ENCODE measurements at regions not wholly inside any gene's neighbourhood (a gene's known extent, or its start where the extent isn't known, plus 50 kb on each side); places are given as distances from the start of the nearest gene placed in this dataset.

DNA sequence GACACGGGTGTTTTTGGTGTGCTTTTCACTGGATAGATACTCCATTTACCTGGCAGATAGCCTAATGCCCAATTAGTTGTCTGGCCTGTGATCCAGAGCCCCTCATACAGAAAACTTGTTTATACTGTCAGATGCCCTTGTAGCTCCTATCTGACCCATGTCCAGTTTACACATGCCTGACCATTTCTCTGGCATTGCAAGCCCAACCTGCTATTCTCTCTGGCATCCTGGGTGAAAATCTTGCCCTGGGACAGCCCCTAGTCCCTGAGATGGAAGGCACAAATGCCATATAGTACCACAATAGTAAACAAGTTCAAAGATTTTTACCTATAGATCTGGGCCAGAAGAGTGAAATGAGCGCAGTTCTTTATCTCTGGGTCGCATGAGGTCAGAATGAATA lies 212.6 kb downstream of the ZBBX start:
- no peak for TF ChIP-seq CTCF (IDR thresholded peaks at IDR 0.05)
- TF ChIP-seq POLR2A (IDR thresholded peaks at IDR 0.05), result no peak

Measured in body of pancreas (tissue), 4 donors.